Panc1 (cell line): ENCODE measurements at regions not wholly inside any gene's neighbourhood (a gene's known extent, or its start where the extent isn't known, plus 50 kb on each side); places are given as distances from the start of the nearest gene placed in this dataset.

ENCODE experiments used
- SIN3A ChIP-seq: IDR thresholded peaks from 2 replicates; pipeline ENCODE4 v1.6.1; 2012; ENCODE audit warnings: low read depth, mild to moderate bottlenecking, low read length, moderate library complexity, borderline replicate concordance; ENCODE audit not compliant: insufficient read depth
- TCF7L2 ChIP-seq: IDR thresholded peaks from 2 replicates; pipeline ENCODE4 v1.6.1; 2011; ENCODE audit warnings: mild to moderate bottlenecking, low read depth, low read length, inconsistent platforms
- TF ChIP-seq, protein P1 (sequence below): fragments of 450-650 bp; IDR thresholded peaks from 2 replicates; pipeline ENCODE4 v1.5.1; 2017; ENCODE audit warnings: mild to moderate bottlenecking

DNA sequence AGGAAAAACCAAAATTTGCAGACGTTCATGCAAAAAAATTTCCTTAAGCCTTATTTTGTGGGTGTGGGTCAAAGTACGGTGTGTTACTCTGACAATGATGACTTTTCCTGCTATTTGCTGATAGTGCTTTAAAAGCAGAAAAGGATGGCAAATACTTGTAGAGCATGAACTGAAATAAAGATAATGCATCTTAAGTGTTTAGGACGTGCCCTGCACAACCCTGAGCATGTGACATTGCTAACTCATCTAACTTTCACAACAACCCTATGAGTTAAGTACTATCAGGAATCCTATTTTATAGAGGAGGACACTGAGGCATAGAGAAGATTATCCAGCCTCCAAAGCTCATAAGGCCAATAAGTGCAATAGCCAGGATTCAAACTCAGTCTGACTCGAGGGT is 143.3 kb downstream of the RNF152 start:
- TF ChIP-seq, protein P1, sequence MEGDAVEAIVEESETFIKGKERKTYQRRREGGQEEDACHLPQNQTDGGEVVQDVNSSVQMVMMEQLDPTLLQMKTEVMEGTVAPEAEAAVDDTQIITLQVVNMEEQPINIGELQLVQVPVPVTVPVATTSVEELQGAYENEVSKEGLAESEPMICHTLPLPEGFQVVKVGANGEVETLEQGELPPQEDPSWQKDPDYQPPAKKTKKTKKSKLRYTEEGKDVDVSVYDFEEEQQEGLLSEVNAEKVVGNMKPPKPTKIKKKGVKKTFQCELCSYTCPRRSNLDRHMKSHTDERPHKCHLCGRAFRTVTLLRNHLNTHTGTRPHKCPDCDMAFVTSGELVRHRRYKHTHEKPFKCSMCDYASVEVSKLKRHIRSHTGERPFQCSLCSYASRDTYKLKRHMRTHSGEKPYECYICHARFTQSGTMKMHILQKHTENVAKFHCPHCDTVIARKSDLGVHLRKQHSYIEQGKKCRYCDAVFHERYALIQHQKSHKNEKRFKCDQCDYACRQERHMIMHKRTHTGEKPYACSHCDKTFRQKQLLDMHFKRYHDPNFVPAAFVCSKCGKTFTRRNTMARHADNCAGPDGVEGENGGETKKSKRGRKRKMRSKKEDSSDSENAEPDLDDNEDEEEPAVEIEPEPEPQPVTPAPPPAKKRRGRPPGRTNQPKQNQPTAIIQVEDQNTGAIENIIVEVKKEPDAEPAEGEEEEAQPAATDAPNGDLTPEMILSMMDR: no peak
- TF ChIP-seq SIN3A: no peak
- no peak for TF ChIP-seq TCF7L2
